Pancreas (tissue), 10 donors: ENCODE measurements at regions not wholly inside any gene's neighbourhood (a gene's known extent, or its start where the extent isn't known, plus 50 kb on each side); places are given as distances from the start of the nearest gene placed in this dataset.

Source experiments
- ATAC-seq, 4 donors: fragments of 200-7000 bp; cut with Tn5 transposase; one replicate each; pipeline versions ENCODE4 v1.8.0 to v1.9.1; 2020; ENCODE audit warnings: mild to moderate bottlenecking in 4 of 4, moderate library complexity in 4 of 4
- DNase-seq, 6 donors: peaks; one replicate each; pipeline ENCODE4 v3.0.0-alpha.2; 2020
- FAIRE-seq: peaks from 2 replicates; lab custom pipeline; 2012; peaks lifted over from hg19 to GRCh38; lab: Jason Lieb, UNC
- H3K27ac ChIP-seq, 4 donors: fragments of 200-600 bp; sonication (generic); 1 replicate in 3 of 4; 2 replicates in 1 of 4; pipeline versions ENCODE4 v1.5.0 to v1.8.0; 2020
- H3K27me3 ChIP-seq, 4 donors: fragments of 200-600 bp; one replicate each; pipeline ENCODE4 v1.8.0; 2021
- H3K36me3 ChIP-seq, 3 donors: fragments of 200-600 bp; sonication (generic) in 1 of 3; one replicate each; pipeline versions ENCODE4 v1.5.0 to v1.8.0; 2020 to 2021
- H3K4me1 ChIP-seq, 3 donors: fragments of 200-600 bp; one replicate each; pipeline ENCODE4 v1.8.0; 2021
- H3K4me3 ChIP-seq, 4 donors: fragments of 200-600 bp; sonication (generic) in 2 of 4; one replicate each; pipeline versions ENCODE4 v1.5.0 to v1.8.0; 2020 to 2021
- H3K9me3 ChIP-seq, 4 donors: fragments of 200-600 bp; one replicate each; pipeline ENCODE4 v1.8.0; 2021
- WGBS, 2 donors: extraction: QIAGEN DNeasy Blood & Tissue Kit; methylation state at CpG; one replicate each; pipeline ENCODE4 v1.1.7; 2013; 5-methylcytosine and 5-hydroxymethylcytosine counted together
- intact Hi-C, 3 donors: fragments of 100-400 bp; cut with DNase I; formaldehyde crosslinking; loops; one replicate each; pipeline versions ENCODE4 v1.11.1 to v1.14.2; 2022
- TF ChIP-seq, protein P1 (sequence below), 4 donors: fragments of 200-600 bp; sonication (generic) in 3 of 4; IDR thresholded peaks; one replicate each; pipeline versions ENCODE4 v1.5.0 to v1.8.0; 2021; ENCODE audit warnings: antibody characterized with exemption in 4 of 4
- donor health status: healthy with polysubstance abuse.
- donor health status: DM: no; HTN: no; CAD: no; lungs with moderate emphysema.
- donor health status: DM: no; HTN: no; CAD: no.
- donor health status: control.
- donor health status: control.
- donor health status: Bipolar disorder and iron deficiency.
- donor health status: DM: yes; HTN: yes; CAD: no.
- donor health status: DM: no; HTN: no; CAD: no.
- donor health status: DM: no; HTN: no; CAD: no.
- donor health status: DM: yes; HTN: yes; CAD: no.

DNA sequence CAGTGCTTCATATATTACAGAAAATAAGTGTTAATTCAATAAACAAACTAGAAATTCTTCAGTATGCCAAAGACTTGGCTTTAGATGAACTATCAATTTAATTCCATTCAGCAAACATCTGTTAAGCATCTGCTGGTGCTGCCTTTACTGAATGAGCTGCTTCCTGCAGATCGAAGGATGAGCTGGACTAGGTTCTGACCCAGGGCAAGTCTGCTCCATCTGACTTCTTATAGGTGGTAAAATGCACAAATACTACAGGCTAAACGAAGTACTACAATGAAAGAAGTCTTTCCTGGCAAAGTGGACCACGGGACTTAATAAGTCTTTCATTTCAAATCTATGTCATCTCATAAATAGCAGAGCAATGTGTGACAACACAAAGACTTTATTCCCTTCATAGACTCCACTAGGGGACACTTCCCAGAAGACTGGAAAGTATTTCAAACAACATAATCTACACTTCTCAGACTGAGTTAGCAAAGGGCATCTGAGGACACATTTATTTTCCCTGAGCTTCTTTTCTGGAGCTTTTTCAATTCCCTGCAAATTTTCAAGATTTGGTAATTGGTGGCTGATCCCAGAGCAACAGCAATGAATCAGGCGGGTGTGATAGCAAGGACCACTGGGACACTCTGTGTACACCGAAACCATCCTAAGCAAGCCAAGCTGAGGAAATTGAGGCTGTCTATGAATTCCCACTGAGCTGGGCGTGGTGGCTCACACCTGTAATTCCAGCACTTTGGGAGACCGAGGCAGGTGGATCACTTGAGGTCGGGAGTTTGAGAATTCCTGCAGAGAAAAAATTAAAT, 108.9 kb upstream of the FRMD4A start:
- peak in 1 of 4 donors; percentile 36 for ATAC-seq
- no peaks in the 10 kb centered on the region for H3K36me3 ChIP-seq
- H3K27me3 ChIP-seq: no peaks in the 10 kb centered on the region
- TF ChIP-seq, protein P1, sequence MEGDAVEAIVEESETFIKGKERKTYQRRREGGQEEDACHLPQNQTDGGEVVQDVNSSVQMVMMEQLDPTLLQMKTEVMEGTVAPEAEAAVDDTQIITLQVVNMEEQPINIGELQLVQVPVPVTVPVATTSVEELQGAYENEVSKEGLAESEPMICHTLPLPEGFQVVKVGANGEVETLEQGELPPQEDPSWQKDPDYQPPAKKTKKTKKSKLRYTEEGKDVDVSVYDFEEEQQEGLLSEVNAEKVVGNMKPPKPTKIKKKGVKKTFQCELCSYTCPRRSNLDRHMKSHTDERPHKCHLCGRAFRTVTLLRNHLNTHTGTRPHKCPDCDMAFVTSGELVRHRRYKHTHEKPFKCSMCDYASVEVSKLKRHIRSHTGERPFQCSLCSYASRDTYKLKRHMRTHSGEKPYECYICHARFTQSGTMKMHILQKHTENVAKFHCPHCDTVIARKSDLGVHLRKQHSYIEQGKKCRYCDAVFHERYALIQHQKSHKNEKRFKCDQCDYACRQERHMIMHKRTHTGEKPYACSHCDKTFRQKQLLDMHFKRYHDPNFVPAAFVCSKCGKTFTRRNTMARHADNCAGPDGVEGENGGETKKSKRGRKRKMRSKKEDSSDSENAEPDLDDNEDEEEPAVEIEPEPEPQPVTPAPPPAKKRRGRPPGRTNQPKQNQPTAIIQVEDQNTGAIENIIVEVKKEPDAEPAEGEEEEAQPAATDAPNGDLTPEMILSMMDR (IDR thresholded peaks at IDR 0.05): no peak
- no peak overlapping the region for H3K4me3 ChIP-seq
- intact Hi-C loops: no loop called here
- no peak for DNase-seq
- no peaks in the 10 kb centered on the region for H3K9me3 ChIP-seq
- H3K4me1 ChIP-seq: peaks cover 0 to 9% (median 0%) of the 10 kb centered on the region in 3 donors
- FAIRE-seq: no peak
- WGBS, 2 donors: 65 to 71% methylated on average over 8 of the region's 8 CpGs
- H3K27ac ChIP-seq: no peak overlapping the region

- no peaks in the 10 kb centered on the region for H3K27me3 ChIP-seq
- no peak overlapping the region for H3K4me3 ChIP-seq
- no peak for FAIRE-seq
- TF ChIP-seq, protein P1 (IDR thresholded peaks at IDR 0.05): no peak
- no peak for ATAC-seq
- intact Hi-C loops: no loop called here
- H3K36me3 ChIP-seq: no peaks in the 10 kb centered on the region
- peaks cover 0 to 9% (median 0%) of the 10 kb centered on the region in 3 donors for H3K4me1 ChIP-seq
- DNase-seq: no peak
- H3K27ac ChIP-seq: no peak overlapping the region
- WGBS, 2 donors: 85 to 89% methylated on average over 7 of the region's 7 CpGs
- H3K9me3 ChIP-seq: no peaks in the 10 kb centered on the region
Observed at GRCh38 chr10:14438576-14438975, 107.9 kb upstream of the FRMD4A start.

DNA sequence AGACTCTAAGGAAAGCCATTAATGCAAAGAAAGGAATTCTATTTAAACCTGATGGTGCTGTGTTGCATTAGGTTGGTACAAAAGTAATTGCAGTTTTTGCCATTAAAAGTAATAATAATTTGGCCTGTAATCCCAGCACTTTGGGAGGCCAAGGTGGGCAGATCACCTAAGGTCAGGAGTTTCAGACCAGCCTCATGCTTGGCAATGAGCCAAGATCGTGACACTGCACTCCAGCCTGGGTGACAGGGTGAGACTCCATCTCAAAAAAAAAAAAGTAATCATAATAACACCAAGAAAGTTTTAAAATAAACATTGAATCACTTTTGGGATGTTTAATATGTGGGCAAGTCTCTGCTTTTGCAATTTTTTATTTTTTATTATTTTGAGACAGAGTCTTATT, 107.3 kb upstream of the FRMD4A start:
- Histone ChIP-seq H3K9me3 (no peaks in the 10 kb centered on the region), H3K27me3 (no peaks in the 10 kb centered on the region), H3K4me3 (no peak overlapping the region), H3K36me3 (no peaks in the 10 kb centered on the region), H3K27ac (no peak overlapping the region), H3K4me1 (peaks cover 0 to 9% (median 0%) of the 10 kb centered on the region in 3 donors)
- DNase-seq: no peak
- FAIRE-seq: no peak
- TF ChIP-seq, protein P1 (IDR thresholded peaks at IDR 0.05): no peak
- intact Hi-C loops: no loop called here
- whole genome bisulfite sequencing, 2 donors: 8 to 21% methylated on average over 1 of the region's 1 CpG
- no peak for ATAC-seq

GRCh38 chr10:14435976-14436632, 105.4 kb upstream of the FRMD4A start:
- TF ChIP-seq, protein P1 (IDR thresholded peaks at IDR 0.05): no peak
- no peaks in the 10 kb centered on the region for H3K9me3 ChIP-seq
- H3K4me1 ChIP-seq: peaks cover 7 to 14% (median 14%) of the 10 kb centered on the region in 3 donors
- FAIRE-seq (no peak), ATAC-seq (no peak), DNase-seq (no peak)
- H3K27ac ChIP-seq: no peak overlapping the region
- H3K27me3 ChIP-seq: no peaks in the 10 kb centered on the region
- intact Hi-C loops: no loop called here
- H3K4me3 ChIP-seq: no peak overlapping the region
- 88% methylated on average over 7 of the region's 7 CpGs for WGBS, 2 donors
- H3K36me3 ChIP-seq: no peaks in the 10 kb centered on the region

GRCh38 chr10:14433147-14433546, 102.4 kb upstream of the FRMD4A start:
- DNase-seq (no peak), FAIRE-seq (no peak), ATAC-seq (no peak)
- Histone ChIP-seq H3K4me3 (no peak overlapping the region), H3K36me3 (no peaks in the 10 kb centered on the region), H3K27ac (no peak overlapping the region), H3K27me3 (no peaks in the 10 kb centered on the region), H3K4me1 (peaks cover 5 to 14% (median 7%) of the 10 kb centered on the region in 3 donors), H3K9me3 (no peaks in the 10 kb centered on the region)
- WGBS, 2 donors: 89 to 93% methylated on average over 2 of the region's 2 CpGs
- TF ChIP-seq, protein P1 (IDR thresholded peaks at IDR 0.05): no peak
- intact Hi-C loops: no loop called here
